Fibroblast of mammary gland (primary cell): ENCODE measurements at regions not wholly inside any gene's neighbourhood (a gene's known extent, or its start where the extent isn't known, plus 50 kb on each side); places are given as distances from the start of the nearest gene placed in this dataset.

ENCODE experiments used
- DNase-seq: peaks from one replicate; pipeline ENCODE4 v3.0.0-alpha.2; 2010; ENCODE audit warnings: low read depth
- H3K4me3 ChIP-seq: 2 replicates; pipeline ENCODE4 v1.5.1; 2011; ENCODE audit warnings: low read depth, mild to moderate bottlenecking, low read length, moderate library complexity; ENCODE audit not compliant: control insufficient read depth
- CTCF ChIP-seq: conservative IDR thresholded peaks from 2 replicates; pipeline ENCODE4 v1.5.1; 2011; ENCODE audit warnings: low read depth, low read length, inconsistent platforms; ENCODE audit not compliant: control insufficient read depth, insufficient read depth

DNA sequence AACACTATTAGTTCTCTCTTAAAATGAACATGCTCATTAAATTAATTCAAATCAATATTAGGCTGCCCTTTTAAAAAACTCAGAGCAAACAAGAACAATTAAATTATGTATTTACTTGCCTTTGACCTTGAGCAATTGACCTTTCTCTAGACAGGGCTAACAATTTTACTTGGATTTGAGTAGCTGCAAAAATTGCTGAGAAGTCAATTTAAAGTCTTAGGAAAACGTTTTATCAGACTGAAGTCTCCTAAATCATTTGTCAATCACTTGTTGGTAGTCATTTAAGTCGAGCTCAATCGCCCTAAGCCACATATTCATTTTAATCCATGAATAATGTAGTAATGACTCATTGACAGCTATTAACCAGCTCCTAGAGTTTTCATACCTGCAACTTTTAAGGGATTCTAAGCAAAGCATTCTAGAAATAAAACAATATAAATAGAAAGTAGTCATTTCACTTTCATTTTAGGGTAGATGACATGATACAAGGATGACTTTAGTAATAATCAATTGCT, 84.9 kb upstream of the SEC61G start:
- TF ChIP-seq CTCF, result no peak
- no peak overlapping the region for H3K4me3 ChIP-seq

GRCh38 chr7:54846273-54846672, 87.3 kb upstream of the SEC61G start:
- TF ChIP-seq CTCF, result no peak
- no peak overlapping the region for H3K4me3 ChIP-seq
- DNase-seq, result peak; percentile 79

More for the DNA sequence above, 84.9 kb upstream of the SEC61G start:
- DNase-seq, result no peak

DNA sequence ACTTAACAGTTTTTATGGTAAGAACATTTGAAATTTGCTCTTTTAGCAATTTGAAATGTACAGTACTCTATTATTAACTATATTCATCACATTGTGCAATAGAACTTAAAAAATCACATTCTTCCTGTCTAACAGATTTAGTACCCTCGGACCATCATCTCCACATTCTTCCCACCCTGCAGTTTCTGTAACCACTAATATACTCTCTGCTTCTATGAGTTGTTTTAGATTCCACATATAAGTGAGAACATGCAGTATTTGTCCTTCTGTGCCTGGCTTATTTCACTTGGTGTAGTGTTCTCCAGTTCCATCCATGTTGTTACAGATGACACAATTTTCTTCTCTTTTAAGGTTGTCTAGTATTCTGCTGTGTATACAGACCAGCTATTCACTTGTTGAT, 88.9 kb upstream of the SEC61G start:
- DNase-seq, result no peak
- TF ChIP-seq CTCF, result no peak
- no peak overlapping the region for H3K4me3 ChIP-seq

DNA sequence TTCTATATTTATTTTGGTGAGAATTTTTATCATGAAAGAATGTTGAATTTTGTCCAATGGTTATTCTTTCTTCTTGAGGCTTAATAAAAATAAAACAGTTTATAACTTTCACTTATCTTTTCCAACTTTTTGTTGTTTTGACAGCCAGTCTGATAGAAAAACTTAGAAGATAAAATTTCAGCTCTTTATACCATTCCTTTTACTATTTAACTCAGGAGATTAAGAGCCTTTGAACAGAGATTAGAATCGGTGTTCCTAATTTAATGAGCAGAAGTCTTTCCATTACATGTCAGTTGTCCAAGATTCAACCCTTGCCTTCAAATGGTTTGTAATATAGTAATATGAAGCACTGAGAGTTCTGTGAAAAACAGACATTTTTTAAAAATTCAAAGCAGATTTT, 97.8 kb upstream of the SEC61G start:
- no peak overlapping the region for H3K4me3 ChIP-seq
- DNase-seq, result no peak
- no peak for TF ChIP-seq CTCF

DNA sequence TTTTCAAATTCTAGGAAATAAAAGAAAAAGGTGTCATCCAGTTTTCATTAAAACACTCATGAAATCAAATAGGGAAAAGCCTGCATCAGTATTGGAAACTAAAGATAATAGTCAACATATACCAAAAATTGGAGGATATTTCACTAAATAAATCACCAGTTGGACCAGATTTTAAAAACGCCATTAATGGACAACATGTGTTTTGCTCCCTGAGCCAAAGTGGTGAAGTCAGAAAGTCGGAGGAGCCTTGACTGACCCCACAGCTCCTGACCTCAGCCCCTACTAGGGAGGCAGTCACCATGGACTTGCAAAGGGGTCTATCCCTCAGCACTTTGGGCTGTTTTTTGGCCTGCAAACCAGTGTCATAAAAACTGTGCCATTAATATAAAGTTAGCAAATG, 98.3 kb upstream of the SEC61G start:
- DNase-seq, result peak; percentile 25
- no peak for TF ChIP-seq CTCF
- H3K4me3 ChIP-seq, result no peak overlapping the region

DNA sequence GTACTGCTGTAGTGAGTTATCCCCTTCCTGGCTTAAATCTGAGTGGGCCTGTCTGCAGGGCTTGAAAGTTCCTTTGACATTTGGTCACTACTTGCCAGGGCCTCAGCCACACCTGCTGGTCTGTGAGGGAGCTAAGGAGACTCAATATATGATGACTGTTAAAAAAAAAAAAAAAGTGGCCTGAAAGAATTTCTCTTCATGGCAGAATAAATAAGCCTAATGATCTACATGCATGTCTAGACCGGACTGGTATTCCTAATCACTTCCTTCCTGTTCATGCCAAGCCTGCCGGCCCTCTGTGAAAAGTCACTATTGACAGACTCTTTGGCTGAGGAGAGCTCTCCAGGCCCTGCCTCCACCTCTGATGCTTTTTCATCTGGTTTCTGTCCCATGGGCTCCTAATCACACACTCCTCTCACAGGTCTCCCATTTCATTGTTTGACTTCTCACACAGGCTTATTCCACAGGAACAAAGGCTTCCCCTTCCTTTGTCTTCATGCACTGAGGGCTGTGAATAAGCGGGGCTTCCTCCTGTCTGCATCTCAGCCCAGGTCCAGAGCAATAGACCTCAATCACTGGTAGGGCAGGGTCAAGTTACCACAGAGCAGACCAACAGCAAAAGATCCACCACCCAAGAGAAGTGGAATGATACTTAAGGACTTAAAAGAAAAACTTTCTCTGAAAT, 99.1 kb upstream of the SEC61G start:
- no peak for TF ChIP-seq CTCF
- H3K4me3 ChIP-seq, result no peak overlapping the region
- DNase-seq, result no peak

GRCh38 chr7:54859066-54859465, 100.1 kb upstream of the SEC61G start:
- DNase-seq, result no peak
- TF ChIP-seq CTCF, result no peak
- no peak overlapping the region for H3K4me3 ChIP-seq
